ENCODE measurements at regions not wholly inside any gene's neighbourhood (a gene's known extent, or its start where the extent isn't known, plus 50 kb on each side); places are given as distances from the start of the nearest gene placed in this dataset.

DNA sequence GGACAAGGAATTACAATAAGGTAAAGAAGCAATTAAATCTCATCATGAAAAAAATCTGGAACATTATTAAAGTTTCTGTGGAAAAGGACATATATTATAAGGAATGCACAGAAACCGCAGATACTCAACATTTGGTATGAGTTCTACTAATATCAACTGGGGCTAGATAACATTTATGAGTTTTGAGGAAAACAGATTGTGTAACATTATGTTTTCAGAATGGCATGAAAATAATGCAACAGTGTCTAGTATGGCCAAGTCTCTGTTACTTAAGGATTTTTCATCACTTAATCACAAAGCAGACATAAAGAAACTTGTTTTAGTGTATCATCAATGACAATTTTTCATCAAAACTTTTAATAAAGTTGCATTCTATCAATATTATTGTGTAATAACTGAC is 785.0 kb downstream of the GLUD2 start:
- CTCF ChIA-PET: no interaction called here
- Mint-ChIP-seq H3K27me3 (no peaks in the 10 kb centered on the region), H3K4me3 (no peak overlapping the region), H3K9me3 (ENCODE audit: insufficient read depth) (no peaks in the 10 kb centered on the region), H3K4me1 (no peaks in the 10 kb centered on the region), H3K27ac (no peak overlapping the region)
- POLR2A ChIA-PET: no interaction called here
- ATAC-seq (ENCODE audit: low read depth): no peak
- no peak for DNase-seq
- Histone ChIP-seq H3K9ac (ENCODE audit: low read length) (no peak overlapping the region), H4K20me1 (ENCODE audit: control insufficient read depth, insufficient read depth, low read length, poor library complexity, severe bottlenecking) (no peaks in the 10 kb centered on the region), H3K4me2 (replicated peaks; ENCODE audit: low read depth, low read length, poor library complexity, severe bottlenecking) (no peak overlapping the region), H3K27ac (ENCODE audit: low read length in 2 of 2) (no peak overlapping the region), H3K27me3 (replicated peaks in 1 of 4; ENCODE audit: control extremely low read depth in 1 of 4, control insufficient read depth in 3 of 4, insufficient read depth in 4 of 4, low read length in 3 of 4) (no peaks in the 10 kb centered on the region), H3K9me3 (ENCODE audit: control extremely low read depth in 1 of 3, control insufficient read depth in 2 of 3, insufficient read depth in 1 of 3, low read length in 2 of 3) (no peaks in the 10 kb centered on the region), H3K4me1 (ENCODE audit: control insufficient read depth in 2 of 2, insufficient read depth in 2 of 2, low read length in 2 of 2) (no peaks in the 10 kb centered on the region), H3K4me3 (ENCODE audit: control extremely low read depth in 1 of 5, extremely low read depth in 1 of 5, insufficient read depth in 1 of 5, low read depth in 2 of 5, low read length in 4 of 5) (no peak overlapping the region), H3K79me2 (ENCODE audit: control insufficient read depth, insufficient read depth, low read length) (no peaks in the 10 kb centered on the region), H2AFZ (ENCODE audit: insufficient read depth, low read depth, low read length, poor library complexity, severe bottlenecking) (no peak overlapping the region), H3K36me3 (replicated peaks in 1 of 2; ENCODE audit: control extremely low read depth in 1 of 2, control insufficient read depth in 1 of 2, extremely low read depth in 1 of 2, insufficient read depth in 2 of 2, low read length in 1 of 2) (no peaks in the 10 kb centered on the region)
- intact Hi-C loops (cut with micrococcal nuclease): no loop called here
- WGBS (ENCODE audit: insufficient coverage): no CpG with 5 or more reads among the region's 1 CpG
- TF ChIP-seq, protein P1, sequence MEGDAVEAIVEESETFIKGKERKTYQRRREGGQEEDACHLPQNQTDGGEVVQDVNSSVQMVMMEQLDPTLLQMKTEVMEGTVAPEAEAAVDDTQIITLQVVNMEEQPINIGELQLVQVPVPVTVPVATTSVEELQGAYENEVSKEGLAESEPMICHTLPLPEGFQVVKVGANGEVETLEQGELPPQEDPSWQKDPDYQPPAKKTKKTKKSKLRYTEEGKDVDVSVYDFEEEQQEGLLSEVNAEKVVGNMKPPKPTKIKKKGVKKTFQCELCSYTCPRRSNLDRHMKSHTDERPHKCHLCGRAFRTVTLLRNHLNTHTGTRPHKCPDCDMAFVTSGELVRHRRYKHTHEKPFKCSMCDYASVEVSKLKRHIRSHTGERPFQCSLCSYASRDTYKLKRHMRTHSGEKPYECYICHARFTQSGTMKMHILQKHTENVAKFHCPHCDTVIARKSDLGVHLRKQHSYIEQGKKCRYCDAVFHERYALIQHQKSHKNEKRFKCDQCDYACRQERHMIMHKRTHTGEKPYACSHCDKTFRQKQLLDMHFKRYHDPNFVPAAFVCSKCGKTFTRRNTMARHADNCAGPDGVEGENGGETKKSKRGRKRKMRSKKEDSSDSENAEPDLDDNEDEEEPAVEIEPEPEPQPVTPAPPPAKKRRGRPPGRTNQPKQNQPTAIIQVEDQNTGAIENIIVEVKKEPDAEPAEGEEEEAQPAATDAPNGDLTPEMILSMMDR (IDR thresholded peaks at IDR 0.05): no peak
- TF ChIP-seq EZH2 (IDR thresholded peaks at IDR 0.05; ENCODE audit: borderline replicate concordance, insufficient read depth, low read depth, low read length, poor library complexity, severe bottlenecking): no peak

DNA sequence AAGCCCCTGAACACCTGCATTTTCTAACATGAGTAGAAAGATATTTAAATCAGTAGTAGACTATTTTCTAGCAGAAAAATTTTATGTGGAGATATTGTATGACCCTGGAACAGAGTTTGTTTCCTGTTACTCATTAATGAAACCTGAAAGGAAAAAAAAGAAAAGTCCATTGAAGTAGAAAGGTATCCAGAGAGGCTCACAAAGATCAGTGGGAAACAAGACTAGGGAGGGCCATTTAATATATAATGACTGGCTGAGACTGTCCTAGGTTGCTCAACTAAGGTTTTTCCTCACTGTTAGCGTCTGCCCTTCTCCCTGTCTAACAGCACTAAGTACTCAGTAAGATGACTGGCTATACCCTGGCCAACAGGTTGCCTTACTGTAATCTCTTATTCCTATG is 788.6 kb downstream of the GLUD2 start:
- TF ChIP-seq, protein P1 (IDR thresholded peaks at IDR 0.05): no peak
- TF ChIP-seq EZH2 (IDR thresholded peaks at IDR 0.05; ENCODE audit: borderline replicate concordance, insufficient read depth, low read depth, low read length, poor library complexity, severe bottlenecking): no peak
- Histone ChIP-seq H3K9ac (ENCODE audit: low read length) (no peak overlapping the region), H3K79me2 (ENCODE audit: control insufficient read depth, insufficient read depth, low read length) (no peaks in the 10 kb centered on the region), H3K27ac (ENCODE audit: low read length in 2 of 2) (no peak overlapping the region), H4K20me1 (ENCODE audit: control insufficient read depth, insufficient read depth, low read length, poor library complexity, severe bottlenecking) (no peaks in the 10 kb centered on the region), H3K27me3 (replicated peaks in 1 of 4; ENCODE audit: control extremely low read depth in 1 of 4, control insufficient read depth in 3 of 4, insufficient read depth in 4 of 4, low read length in 3 of 4) (no peaks in the 10 kb centered on the region), H3K9me3 (ENCODE audit: control extremely low read depth in 1 of 3, control insufficient read depth in 2 of 3, insufficient read depth in 1 of 3, low read length in 2 of 3) (no peaks in the 10 kb centered on the region), H3K4me2 (replicated peaks; ENCODE audit: low read depth, low read length, poor library complexity, severe bottlenecking) (no peak overlapping the region), H2AFZ (ENCODE audit: insufficient read depth, low read depth, low read length, poor library complexity, severe bottlenecking) (no peak overlapping the region), H3K36me3 (replicated peaks in 1 of 2; ENCODE audit: control extremely low read depth in 1 of 2, control insufficient read depth in 1 of 2, extremely low read depth in 1 of 2, insufficient read depth in 2 of 2, low read length in 1 of 2) (no peaks in the 10 kb centered on the region), H3K4me3 (ENCODE audit: control extremely low read depth in 1 of 5, extremely low read depth in 1 of 5, insufficient read depth in 1 of 5, low read depth in 2 of 5, low read length in 4 of 5) (no peak overlapping the region), H3K4me1 (ENCODE audit: control insufficient read depth in 2 of 2, insufficient read depth in 2 of 2, low read length in 2 of 2) (no peaks in the 10 kb centered on the region)
- DNase-seq (no peak), ATAC-seq (ENCODE audit: low read depth) (no peak)
- Mint-ChIP-seq H3K27ac (no peak overlapping the region), H3K4me3 (no peak overlapping the region), H3K27me3 (no peaks in the 10 kb centered on the region), H3K9me3 (ENCODE audit: insufficient read depth) (no peaks in the 10 kb centered on the region), H3K4me1 (no peaks in the 10 kb centered on the region)
- CTCF ChIA-PET: no interaction called here
- intact Hi-C loops (cut with micrococcal nuclease): no loop called here
- no CpG with 5 or more reads among the region's 1 CpG for WGBS (ENCODE audit: insufficient coverage)
- POLR2A ChIA-PET: no interaction called here

All from B cell (primary cell).